ENCODE measurements at regions not wholly inside any gene's neighbourhood (a gene's known extent, or its start where the extent isn't known, plus 50 kb on each side); places are given as distances from the start of the nearest gene placed in this dataset.
"Not testable (repeated sequence)": the region's sequence is repeated elsewhere in the genome, so short reads cannot be mapped to it uniquely, and the experiment has no call there.

- no peak for DNase-seq
Measured at GRCh38 chr2:146584316-146584715, 1260.5 kb upstream of the ACVR2A start.

GRCh38 chr2:146579147-146579930 lies 1265.5 kb upstream of the ACVR2A start:
- no peak for DNase-seq

- no peak for DNase-seq
Measured at GRCh38 chr2:146576339-146577111, 1268.3 kb upstream of the ACVR2A start.

DNA sequence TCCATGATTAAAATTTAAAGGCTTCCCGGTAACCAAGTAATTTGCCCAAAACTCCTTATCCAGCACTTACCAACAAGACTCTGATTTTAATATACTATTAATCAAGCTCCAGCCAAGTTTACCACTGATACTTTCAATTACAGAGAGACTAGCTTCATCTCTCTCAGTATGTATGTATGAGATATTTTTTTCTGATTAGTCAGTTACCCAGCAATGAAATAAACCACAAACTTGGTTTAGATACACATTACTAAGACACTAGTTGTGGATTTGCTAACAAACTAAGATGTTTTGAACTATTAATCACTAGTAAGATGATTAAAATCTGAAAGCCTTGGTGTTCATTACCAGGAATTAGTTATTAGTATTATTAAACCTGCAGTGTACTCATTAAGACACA lies 1272.2 kb upstream of the ACVR2A start:
- DNase-seq: no peak

- no peak for DNase-seq
Measured at GRCh38 chr2:146561996-146562395, 1282.8 kb upstream of the ACVR2A start.

- DNase-seq: no peak
Measured at GRCh38 chr2:146547236-146547635, 1297.6 kb upstream of the ACVR2A start.

DNA sequence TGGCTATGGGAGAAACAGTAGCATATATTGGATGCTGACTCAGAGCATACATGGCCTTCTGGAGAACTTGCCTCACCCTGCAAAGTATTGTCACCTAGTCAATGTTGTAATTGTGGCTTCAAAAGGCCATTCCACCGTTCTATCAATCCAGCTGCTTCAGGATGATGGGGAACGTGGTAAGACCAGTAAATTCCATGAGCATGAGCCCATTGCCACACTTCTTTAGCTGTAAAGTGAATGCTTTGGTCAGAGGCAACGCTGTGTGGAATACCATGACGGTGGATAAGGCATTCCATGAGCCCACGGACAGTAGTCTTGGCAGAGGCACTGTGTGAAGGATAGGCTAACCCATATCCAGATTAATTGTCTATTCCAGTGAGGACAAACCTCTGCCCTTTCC lies 1300.1 kb upstream of the ACVR2A start:
- DNase-seq: no peak

DNA sequence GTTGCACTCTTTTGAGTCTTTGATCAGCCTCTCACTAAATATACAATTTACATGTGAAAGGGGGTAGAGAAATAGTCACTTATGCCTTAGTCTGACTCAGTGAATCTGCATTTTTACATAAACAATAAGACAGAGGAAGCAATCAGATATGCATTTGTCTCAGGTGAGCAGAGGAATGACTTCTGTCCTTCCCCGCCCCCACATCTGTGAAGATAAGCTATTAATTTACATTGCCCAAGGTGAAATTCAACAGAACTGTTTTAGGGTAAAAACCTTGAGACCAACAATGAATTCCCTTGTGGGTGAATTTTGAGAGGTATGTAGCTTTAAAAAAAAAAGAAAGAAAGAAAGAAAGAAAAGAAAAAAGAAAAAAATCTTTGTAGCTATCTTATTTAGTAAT lies 1302.9 kb upstream of the ACVR2A start:
- DNase-seq: no peak

GRCh38 chr2:146540271-146540932 lies 1304.4 kb upstream of the ACVR2A start:
- DNase-seq: no peak

GRCh38 chr2:146539739-146540138 lies 1305.1 kb upstream of the ACVR2A start:
- not testable (repeated sequence) for DNase-seq

GRCh38 chr2:146537477-146537876 lies 1307.4 kb upstream of the ACVR2A start:
- no peak for DNase-seq

GRCh38 chr2:146532509-146533147 lies 1312.2 kb upstream of the ACVR2A start:
- DNase-seq: no peak

- no peak for DNase-seq
Measured at GRCh38 chr2:146532009-146532408, 1312.8 kb upstream of the ACVR2A start.

DNA sequence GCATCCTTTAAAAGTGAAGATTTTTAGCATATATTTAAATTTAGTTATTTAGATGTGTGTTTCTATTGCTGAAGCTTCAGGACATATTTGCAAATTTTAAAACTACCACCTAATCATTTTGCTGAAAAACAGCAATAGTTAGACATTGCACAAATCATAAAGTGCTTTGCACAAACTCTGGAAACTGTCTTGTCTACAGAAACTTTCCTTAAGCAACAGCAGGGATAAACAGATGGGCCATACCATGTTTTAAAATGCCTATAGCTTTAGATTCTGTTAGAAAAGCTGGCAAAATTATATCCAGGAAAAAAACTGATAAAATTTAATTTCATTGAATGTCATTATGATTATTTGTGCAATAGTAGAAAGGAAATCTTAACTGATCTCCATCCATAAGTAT lies 1313.9 kb upstream of the ACVR2A start:
- DNase-seq: no peak

GRCh38 chr2:146527166-146527565 lies 1317.7 kb upstream of the ACVR2A start:
- no peak for DNase-seq

- DNase-seq: no peak
Measured at GRCh38 chr2:146523196-146523595, 1321.6 kb upstream of the ACVR2A start.

DNA sequence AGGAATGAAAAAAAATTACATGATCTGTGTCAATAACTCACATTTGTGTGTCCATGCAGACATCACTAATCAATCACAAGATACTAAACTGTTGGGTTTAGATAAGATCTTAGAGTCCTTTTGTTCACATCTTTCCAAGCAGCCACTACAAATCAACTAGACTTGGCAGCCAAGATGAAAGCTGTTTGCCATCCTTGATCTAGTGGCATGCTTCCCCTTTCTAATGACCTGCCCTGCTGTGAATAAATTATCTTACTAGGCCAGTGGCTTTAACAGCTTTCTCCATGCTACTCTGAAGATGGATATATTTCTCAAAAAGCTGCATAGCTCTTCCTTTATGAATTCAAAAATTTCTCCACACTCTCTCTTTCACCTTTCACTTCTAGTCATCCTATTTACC lies 1338.0 kb upstream of the ACVR2A start:
- DNase-seq: no peak

DNA sequence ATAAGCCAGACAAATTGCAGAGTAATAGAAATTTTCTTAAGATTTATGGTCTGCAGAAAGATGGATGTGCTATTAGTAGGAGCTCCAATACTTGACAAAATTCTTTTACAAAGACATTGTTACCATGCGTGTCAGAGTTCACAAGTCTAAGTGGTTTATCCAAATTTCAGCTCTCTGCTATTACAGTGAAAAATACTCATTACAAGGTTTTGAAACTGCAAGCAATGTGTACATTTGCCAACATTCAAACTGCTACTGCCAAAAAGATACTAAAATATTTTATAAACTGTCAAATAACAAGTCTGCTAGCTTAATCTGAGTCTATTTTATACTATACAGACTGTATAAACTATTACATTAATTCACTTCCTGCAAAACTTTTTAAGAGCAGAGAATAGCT lies 1341.5 kb upstream of the ACVR2A start:
- no peak for DNase-seq

- DNase-seq: no peak
Measured at GRCh38 chr2:146496248-146496647, 1348.6 kb upstream of the ACVR2A start.

- no peak for DNase-seq
Measured at GRCh38 chr2:146489386-146489785, 1355.4 kb upstream of the ACVR2A start.

DNA sequence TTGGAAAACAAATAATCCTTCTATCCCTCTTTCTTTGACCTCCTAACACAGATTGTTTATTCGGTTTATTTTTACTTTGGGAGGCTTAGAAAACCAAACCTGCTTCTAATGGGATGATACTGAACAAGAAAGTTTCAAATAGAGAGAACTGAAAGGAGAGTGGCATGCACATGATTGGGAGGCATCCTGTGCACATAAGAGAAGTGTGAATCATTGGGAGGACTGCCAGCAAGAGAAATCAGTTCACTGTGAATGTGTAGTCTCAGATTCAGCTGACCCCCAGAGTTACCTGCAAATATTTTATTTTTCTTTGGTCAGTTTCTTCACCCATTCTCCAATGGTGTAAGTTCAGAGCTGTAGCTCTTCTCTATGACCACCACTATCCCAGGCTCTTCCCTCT lies 1363.2 kb upstream of the ACVR2A start:
- DNase-seq: no peak

- DNase-seq: no peak
Measured at GRCh38 chr2:146477383-146477782, 1367.4 kb upstream of the ACVR2A start.

DNA sequence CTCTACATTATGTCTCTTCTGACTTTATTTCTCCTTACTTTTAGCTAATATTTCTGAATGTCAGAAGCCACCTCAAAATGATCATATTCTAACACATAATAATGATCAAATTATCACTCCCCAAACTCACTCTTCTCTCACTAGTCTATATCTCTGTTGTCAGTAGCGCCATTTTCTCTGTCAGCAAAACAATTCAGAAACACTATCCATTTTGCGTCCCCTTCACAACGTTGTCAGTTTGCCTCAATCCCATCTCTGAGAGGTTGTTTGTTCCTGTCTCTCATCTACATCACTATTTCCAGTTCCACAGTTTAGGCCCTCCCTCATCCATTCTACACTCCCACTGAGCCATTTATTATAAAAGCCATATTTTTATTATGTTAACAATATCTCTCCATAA lies 1376.3 kb upstream of the ACVR2A start:
- DNase-seq: no peak
